COLO668 (cell line): ENCODE measurements at regions not wholly inside any gene's neighbourhood (a gene's known extent, or its start where the extent isn't known, plus 50 kb on each side); places are given as distances from the start of the nearest gene placed in this dataset.

Experiments
- DNase-seq: peaks from one replicate; lab custom pipeline; 2025; ENCODE audit not compliant: unreplicated experiment; lab: John Stamatoyannopoulos, UW

GRCh38 chr5:57824047-57824446, 341.4 kb upstream of the ACTBL2 start:
- DNase-seq: no peak

GRCh38 chr5:57822651-57823050, 340.0 kb upstream of the ACTBL2 start:
- DNase-seq: no peak

GRCh38 chr5:57818397-57818796, 335.8 kb upstream of the ACTBL2 start:
- DNase-seq: no peak

GRCh38 chr5:57817924-57818323, 335.3 kb upstream of the ACTBL2 start:
- no peak for DNase-seq

GRCh38 chr5:57817001-57817453, 334.4 kb upstream of the ACTBL2 start:
- no peak for DNase-seq

- no peak for DNase-seq
These were observed 333.5 kb upstream of the ACTBL2 start for GRCh38 chr5:57816108-57816507.

- no peak for DNase-seq
These were observed 323.1 kb upstream of the ACTBL2 start for GRCh38 chr5:57805732-57806131.

GRCh38 chr5:57805170-57805569, 322.6 kb upstream of the ACTBL2 start:
- no peak for DNase-seq

GRCh38 chr5:57804505-57804904, 321.9 kb upstream of the ACTBL2 start:
- no peak for DNase-seq

GRCh38 chr5:57804007-57804444, 321.4 kb upstream of the ACTBL2 start:
- DNase-seq: no peak

- no peak for DNase-seq
These were observed 319.5 kb upstream of the ACTBL2 start for GRCh38 chr5:57802131-57802530.

- DNase-seq: no peak
These were observed 312.6 kb upstream of the ACTBL2 start for GRCh38 chr5:57795203-57795602.

GRCh38 chr5:57791875-57792274, 309.3 kb upstream of the ACTBL2 start:
- no peak for DNase-seq

GRCh38 chr5:57785946-57786345, 303.3 kb upstream of the ACTBL2 start:
- no peak for DNase-seq

GRCh38 chr5:57784121-57784520, 301.5 kb upstream of the ACTBL2 start:
- DNase-seq: no peak

- DNase-seq: no peak
These were observed 301.1 kb upstream of the ACTBL2 start for GRCh38 chr5:57783693-57784092.

GRCh38 chr5:57780961-57781325, 298.3 kb upstream of the ACTBL2 start:
- no peak for DNase-seq

GRCh38 chr5:57780306-57780960, 297.8 kb upstream of the ACTBL2 start:
- DNase-seq: no peak

GRCh38 chr5:57779383-57780223, 297.0 kb upstream of the ACTBL2 start:
- DNase-seq: peak; percentile 4

GRCh38 chr5:57778501-57779091, 296.0 kb upstream of the ACTBL2 start:
- no peak for DNase-seq

- DNase-seq: no peak
These were observed 294.6 kb upstream of the ACTBL2 start for GRCh38 chr5:57777174-57777581.

GRCh38 chr5:57776035-57776434, 293.4 kb upstream of the ACTBL2 start:
- DNase-seq: no peak
